Calu3 (cell line): ENCODE measurements at regions not wholly inside any gene's neighbourhood (a gene's known extent, or its start where the extent isn't known, plus 50 kb on each side); places are given as distances from the start of the nearest gene placed in this dataset.

Experiments
- BruUV-seq: library from RNA; stranded (reverse); fragments of 400-500 nt; replicated peaks from 2 replicates; lab custom pipeline; 2021; lab: Mats Ljungman, UMichigan
- CTCF ChIA-PET: fragments of 300-600 bp; sonication (Branson Sonifier 250); formaldehyde crosslinking; loops from one replicate; lab custom pipeline; 2022; ENCODE audit warnings: antibody characterized with exemption; lab: Charles Lee
- DNase-seq: peaks from one replicate; pipeline ENCODE4 v3.0.0; 2022
- H3K27ac Mint-ChIP-seq: one replicate; pipeline ENCODE4 v1.8.0; 2022; ENCODE audit warnings: mixed read lengths; ENCODE audit not compliant: unreplicated experiment
- H3K27me3 Mint-ChIP-seq: one replicate; pipeline ENCODE4 v1.8.0; 2022; ENCODE audit warnings: mixed read lengths; ENCODE audit not compliant: unreplicated experiment
- H3K36me3 Mint-ChIP-seq: one replicate; pipeline ENCODE4 v1.8.0; 2022; ENCODE audit warnings: mild to moderate bottlenecking, moderate library complexity, mixed read lengths; ENCODE audit not compliant: insufficient read depth, unreplicated experiment
- H3K4me1 Mint-ChIP-seq: one replicate; pipeline ENCODE4 v1.8.0; 2022; ENCODE audit warnings: mild to moderate bottlenecking, low read depth, mixed read lengths; ENCODE audit not compliant: unreplicated experiment
- H3K4me3 Mint-ChIP-seq: one replicate; pipeline ENCODE4 v1.8.0; 2022; ENCODE audit warnings: mild to moderate bottlenecking, low read depth, moderate library complexity, mixed read lengths; ENCODE audit not compliant: unreplicated experiment
- H3K9me3 Mint-ChIP-seq: one replicate; pipeline ENCODE4 v1.8.0; 2022; ENCODE audit warnings: low read depth, mixed read lengths; ENCODE audit not compliant: unreplicated experiment
- intact Hi-C: fragments of 100-400 bp; cut with micrococcal nuclease; formaldehyde crosslinking; loops from one replicate; pipeline ENCODE4 v1.10.0; 2022; ENCODE audit not compliant: unreplicated experiment
- TF ChIP-seq, protein P1 (sequence below): fragments of 200-600 bp; IDR thresholded peaks from one replicate; pipeline ENCODE4 v1.8.0; 2022; ENCODE audit warnings: antibody characterized with exemption; ENCODE audit not compliant: unreplicated experiment

DNA sequence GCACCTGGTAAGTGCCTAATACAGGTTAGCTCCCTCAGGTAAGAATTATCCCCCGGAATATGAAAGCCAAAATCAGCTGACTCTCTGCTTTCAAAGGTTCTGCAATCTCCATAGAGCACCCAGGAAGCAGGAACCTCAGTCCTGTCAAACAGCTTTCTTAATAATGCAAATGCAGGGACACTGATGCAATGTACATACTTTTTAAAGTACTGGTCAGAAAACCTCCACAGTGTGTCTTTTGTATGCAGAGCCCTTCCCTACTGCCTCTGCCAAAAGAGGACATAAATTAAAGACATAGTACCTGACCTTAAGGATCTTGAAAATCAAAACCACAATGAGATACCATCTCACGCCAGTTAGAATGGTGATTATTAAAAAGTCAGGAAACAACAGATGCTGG is 365.0 kb upstream of the KAZN start:
- no peaks in the 10 kb centered on the region for H3K4me1 Mint-ChIP-seq
- H3K36me3 Mint-ChIP-seq = no peaks in the 10 kb centered on the region
- no peak overlapping the region for H3K27ac Mint-ChIP-seq
- no peaks in the 10 kb centered on the region for H3K27me3 Mint-ChIP-seq
- H3K9me3 Mint-ChIP-seq = peaks cover under 1% of the 10 kb centered on the region
- CTCF ChIA-PET = no interaction called here
- no peak overlapping the region for H3K4me3 Mint-ChIP-seq
- BruUV-seq = no TSS peak
- TF ChIP-seq, protein P1, sequence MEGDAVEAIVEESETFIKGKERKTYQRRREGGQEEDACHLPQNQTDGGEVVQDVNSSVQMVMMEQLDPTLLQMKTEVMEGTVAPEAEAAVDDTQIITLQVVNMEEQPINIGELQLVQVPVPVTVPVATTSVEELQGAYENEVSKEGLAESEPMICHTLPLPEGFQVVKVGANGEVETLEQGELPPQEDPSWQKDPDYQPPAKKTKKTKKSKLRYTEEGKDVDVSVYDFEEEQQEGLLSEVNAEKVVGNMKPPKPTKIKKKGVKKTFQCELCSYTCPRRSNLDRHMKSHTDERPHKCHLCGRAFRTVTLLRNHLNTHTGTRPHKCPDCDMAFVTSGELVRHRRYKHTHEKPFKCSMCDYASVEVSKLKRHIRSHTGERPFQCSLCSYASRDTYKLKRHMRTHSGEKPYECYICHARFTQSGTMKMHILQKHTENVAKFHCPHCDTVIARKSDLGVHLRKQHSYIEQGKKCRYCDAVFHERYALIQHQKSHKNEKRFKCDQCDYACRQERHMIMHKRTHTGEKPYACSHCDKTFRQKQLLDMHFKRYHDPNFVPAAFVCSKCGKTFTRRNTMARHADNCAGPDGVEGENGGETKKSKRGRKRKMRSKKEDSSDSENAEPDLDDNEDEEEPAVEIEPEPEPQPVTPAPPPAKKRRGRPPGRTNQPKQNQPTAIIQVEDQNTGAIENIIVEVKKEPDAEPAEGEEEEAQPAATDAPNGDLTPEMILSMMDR = no peak
- no peak for DNase-seq
- intact Hi-C loops = no loop called here

DNA sequence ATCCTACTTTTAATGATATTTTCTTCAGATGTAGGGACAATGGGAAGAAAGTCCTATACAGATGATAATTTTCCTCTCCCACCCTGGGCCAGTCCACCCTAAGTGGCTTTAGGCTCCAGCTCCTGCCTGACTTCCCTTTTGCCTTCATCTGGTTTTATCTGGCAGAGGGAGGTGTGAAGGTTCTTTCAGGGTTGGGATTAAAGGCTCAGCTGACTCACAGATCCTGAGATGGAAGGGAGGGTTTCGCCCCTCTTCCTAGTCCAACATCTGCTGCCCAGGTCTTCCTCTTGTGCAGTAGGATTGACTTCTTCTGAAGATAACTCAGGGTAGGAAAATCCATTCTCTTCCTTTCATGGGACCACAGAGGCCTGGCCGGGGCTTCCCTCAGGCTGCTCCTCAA is 362.4 kb upstream of the KAZN start:
- no peaks in the 10 kb centered on the region for H3K27me3 Mint-ChIP-seq
- no peak for DNase-seq
- H3K4me1 Mint-ChIP-seq = no peaks in the 10 kb centered on the region
- CTCF ChIA-PET = no interaction called here
- H3K9me3 Mint-ChIP-seq = no peaks in the 10 kb centered on the region
- intact Hi-C loops = no loop called here
- no peak overlapping the region for H3K4me3 Mint-ChIP-seq
- TF ChIP-seq, protein P1 = no peak
- no TSS peak for BruUV-seq
- no peaks in the 10 kb centered on the region for H3K36me3 Mint-ChIP-seq
- H3K27ac Mint-ChIP-seq = no peak overlapping the region

DNA sequence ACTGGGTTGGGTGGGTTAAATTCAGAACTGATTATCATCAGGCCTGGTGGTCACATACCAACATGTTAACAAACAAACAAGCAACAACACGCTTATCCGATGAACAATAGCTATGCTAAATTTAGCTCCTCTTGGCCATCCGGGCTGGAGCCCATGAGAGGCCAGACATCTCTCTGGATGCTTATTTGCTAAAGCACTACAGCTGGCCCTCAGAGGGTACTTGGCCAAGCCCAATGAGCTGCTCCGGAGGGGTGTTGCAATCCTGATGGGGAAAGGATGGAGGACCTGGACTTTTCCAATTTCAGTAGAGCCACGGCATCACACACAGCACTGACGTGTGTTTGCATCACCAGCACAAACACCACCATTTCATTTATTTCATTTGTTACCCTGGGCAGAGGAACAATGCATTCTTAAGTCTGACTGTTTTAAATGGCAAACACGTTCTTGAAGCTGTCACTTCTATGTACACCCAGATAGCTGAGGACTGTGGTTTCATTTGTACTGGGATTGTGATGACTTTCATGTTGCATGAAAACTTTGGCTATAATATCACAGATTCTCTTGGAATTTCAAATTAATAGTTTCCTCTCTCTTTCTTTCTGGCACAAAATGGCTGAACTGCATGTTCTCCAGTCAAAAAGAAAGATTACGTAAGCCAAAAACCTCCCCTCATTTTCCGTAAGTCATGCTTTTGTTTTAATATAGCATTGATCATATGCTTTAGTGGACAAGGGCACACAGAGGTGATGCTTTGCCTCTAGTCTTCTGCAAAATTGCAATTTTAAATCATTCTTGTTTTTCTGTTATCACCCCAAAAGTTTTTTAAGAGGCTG is 359.8 kb upstream of the KAZN start:
- Mint-ChIP-seq H3K36me3 (no peaks in the 10 kb centered on the region), H3K4me3 (no peak overlapping the region), H3K27me3 (no peaks in the 10 kb centered on the region), H3K27ac (no peak overlapping the region), H3K9me3 (no peaks in the 10 kb centered on the region), H3K4me1 (no peaks in the 10 kb centered on the region)
- no peak for DNase-seq
- intact Hi-C loops = no loop called here
- TF ChIP-seq, protein P1 = no peak
- BruUV-seq = no TSS peak
- CTCF ChIA-PET = no interaction called here

DNA sequence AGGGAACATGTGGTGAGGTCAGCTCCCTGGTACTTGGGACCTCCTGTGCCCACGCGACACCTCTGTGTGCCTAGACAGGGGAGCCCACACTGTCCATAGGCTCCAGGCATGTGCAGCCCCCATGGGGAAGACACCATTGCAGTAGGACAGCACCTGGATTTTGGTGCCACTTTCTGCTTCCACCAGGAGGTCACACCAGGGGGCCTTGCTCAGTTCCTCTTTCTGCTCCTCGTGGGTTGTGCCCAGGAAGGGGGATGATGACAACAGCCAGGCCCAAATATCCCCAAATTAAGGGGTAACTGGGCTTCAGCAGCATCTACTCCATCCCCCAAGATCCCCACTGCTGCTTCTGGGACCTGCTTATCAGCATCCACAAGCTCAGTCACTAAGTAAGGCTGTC is 358.2 kb upstream of the KAZN start:
- Mint-ChIP-seq H3K27me3 (no peaks in the 10 kb centered on the region), H3K27ac (no peak overlapping the region), H3K9me3 (peaks cover 6% of the 10 kb centered on the region), H3K36me3 (no peaks in the 10 kb centered on the region), H3K4me3 (no peak overlapping the region), H3K4me1 (no peaks in the 10 kb centered on the region)
- CTCF ChIA-PET = no interaction called here
- no peak for DNase-seq
- intact Hi-C loops = no loop called here
- BruUV-seq = no TSS peak
- TF ChIP-seq, protein P1 = no peak
